ENCODE measurements at regions not wholly inside any gene's neighbourhood (a gene's known extent, or its start where the extent isn't known, plus 50 kb on each side); places are given as distances from the start of the nearest gene placed in this dataset.

GRCh38 chr9:23194281-23194680 is 631.8 kb downstream of the ELAVL2 start:
- Histone ChIP-seq H3K4me1 (no peaks in the 10 kb centered on the region), H3K4me3 (no peak overlapping the region), H3K36me3 (no peaks in the 10 kb centered on the region), H3K9me3 (no peaks in the 10 kb centered on the region), H3K27ac (no peak overlapping the region), H3K27me3 (no peaks in the 10 kb centered on the region)
- ATAC-seq (no peak), DNase-seq (no peak)
- in situ Hi-C loops (cut with MboI; ENCODE audit: low sequenced_read_pairs in 4 of 4) (no loop called here), intact Hi-C loops (cut with DNase I; ENCODE audit: low total_unique reads) (no loop called here)
- no peak for TF ChIP-seq POLR2A (IDR thresholded peaks at IDR 0.05)
- TF ChIP-seq, protein P1, sequence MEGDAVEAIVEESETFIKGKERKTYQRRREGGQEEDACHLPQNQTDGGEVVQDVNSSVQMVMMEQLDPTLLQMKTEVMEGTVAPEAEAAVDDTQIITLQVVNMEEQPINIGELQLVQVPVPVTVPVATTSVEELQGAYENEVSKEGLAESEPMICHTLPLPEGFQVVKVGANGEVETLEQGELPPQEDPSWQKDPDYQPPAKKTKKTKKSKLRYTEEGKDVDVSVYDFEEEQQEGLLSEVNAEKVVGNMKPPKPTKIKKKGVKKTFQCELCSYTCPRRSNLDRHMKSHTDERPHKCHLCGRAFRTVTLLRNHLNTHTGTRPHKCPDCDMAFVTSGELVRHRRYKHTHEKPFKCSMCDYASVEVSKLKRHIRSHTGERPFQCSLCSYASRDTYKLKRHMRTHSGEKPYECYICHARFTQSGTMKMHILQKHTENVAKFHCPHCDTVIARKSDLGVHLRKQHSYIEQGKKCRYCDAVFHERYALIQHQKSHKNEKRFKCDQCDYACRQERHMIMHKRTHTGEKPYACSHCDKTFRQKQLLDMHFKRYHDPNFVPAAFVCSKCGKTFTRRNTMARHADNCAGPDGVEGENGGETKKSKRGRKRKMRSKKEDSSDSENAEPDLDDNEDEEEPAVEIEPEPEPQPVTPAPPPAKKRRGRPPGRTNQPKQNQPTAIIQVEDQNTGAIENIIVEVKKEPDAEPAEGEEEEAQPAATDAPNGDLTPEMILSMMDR (IDR thresholded peaks at IDR 0.05 in 4 of 5, conservative IDR thresholded peaks at IDR 0.05 in 1 of 5): no peak

- no peaks in the 10 kb centered on the region for H3K9me3 ChIP-seq
- no peak overlapping the region for H3K27ac ChIP-seq
- intact Hi-C loops (cut with DNase I; ENCODE audit: low total_unique reads): no loop called here
- no peak overlapping the region for H3K4me3 ChIP-seq
- no peaks in the 10 kb centered on the region for H3K27me3 ChIP-seq
- in situ Hi-C loops (cut with MboI; ENCODE audit: low sequenced_read_pairs in 4 of 4): no loop called here
- TF ChIP-seq, protein P1 (IDR thresholded peaks at IDR 0.05 in 4 of 5, conservative IDR thresholded peaks at IDR 0.05 in 1 of 5): no peak
- no peak for TF ChIP-seq POLR2A (IDR thresholded peaks at IDR 0.05)
- DNase-seq (no peak), ATAC-seq (no peak)
- no peaks in the 10 kb centered on the region for H3K36me3 ChIP-seq
- H3K4me1 ChIP-seq: no peaks in the 10 kb centered on the region
Measured at GRCh38 chr9:23215688-23216087, 610.4 kb downstream of the ELAVL2 start.

DNA sequence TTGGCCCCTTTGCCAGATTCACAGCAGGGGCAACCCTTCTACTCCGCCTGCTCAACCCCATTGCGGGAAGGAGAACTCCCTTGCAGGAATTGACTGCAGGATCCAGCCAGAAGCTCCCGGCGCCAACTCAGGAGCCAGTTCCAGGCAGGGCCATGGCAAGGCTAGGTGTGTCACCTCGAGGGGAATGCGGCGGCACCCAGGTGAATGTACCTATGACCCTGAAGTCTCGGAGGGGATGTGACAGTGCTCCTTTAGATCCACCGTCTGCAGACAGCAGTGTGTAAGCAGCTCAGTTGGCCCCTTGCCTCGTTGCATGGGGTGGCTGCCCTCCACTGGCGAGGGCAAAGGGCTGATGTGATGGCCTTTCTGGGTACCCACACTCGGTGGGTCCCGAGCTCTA is 606.6 kb downstream of the ELAVL2 start:
- TF ChIP-seq, protein P1 (IDR thresholded peaks at IDR 0.05 in 4 of 5, conservative IDR thresholded peaks at IDR 0.05 in 1 of 5): no peak
- TF ChIP-seq POLR2A (IDR thresholded peaks at IDR 0.05): no peak
- Histone ChIP-seq H3K27ac (no peak overlapping the region), H3K36me3 (no peaks in the 10 kb centered on the region), H3K9me3 (no peaks in the 10 kb centered on the region), H3K4me1 (no peaks in the 10 kb centered on the region), H3K4me3 (no peak overlapping the region), H3K27me3 (no peaks in the 10 kb centered on the region)
- in situ Hi-C loops (cut with MboI; ENCODE audit: low sequenced_read_pairs in 4 of 4): no loop called here
- DNase-seq (no peak), ATAC-seq (no peak)
- intact Hi-C loops (cut with DNase I; ENCODE audit: low total_unique reads): no loop called here

DNA sequence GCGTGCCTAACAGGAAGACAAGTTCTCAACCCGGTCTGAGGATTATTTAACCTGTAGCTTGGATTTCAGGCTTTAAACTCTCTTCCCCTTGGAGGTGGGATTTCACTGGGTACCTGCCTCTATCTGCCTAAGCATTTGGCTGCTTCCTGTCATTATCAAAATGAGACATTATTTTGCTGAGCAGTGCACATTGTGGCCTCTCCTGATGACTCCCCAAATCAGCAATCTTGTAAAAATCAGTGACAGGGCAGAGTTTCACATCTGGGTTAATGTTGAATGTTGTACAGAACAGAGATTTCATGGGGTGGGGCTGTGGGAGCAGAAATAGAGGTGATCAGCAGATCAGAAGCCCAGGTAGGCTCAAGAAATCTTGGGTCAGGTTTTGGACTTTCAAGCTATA is 605.9 kb downstream of the ELAVL2 start:
- intact Hi-C loops (cut with DNase I; ENCODE audit: low total_unique reads) (no loop called here), in situ Hi-C loops (cut with MboI; ENCODE audit: low sequenced_read_pairs in 4 of 4) (no loop called here)
- Histone ChIP-seq H3K9me3 (no peaks in the 10 kb centered on the region), H3K36me3 (no peaks in the 10 kb centered on the region), H3K27me3 (no peaks in the 10 kb centered on the region), H3K4me3 (no peak overlapping the region), H3K27ac (no peak overlapping the region), H3K4me1 (no peaks in the 10 kb centered on the region)
- TF ChIP-seq, protein P1 (IDR thresholded peaks at IDR 0.05 in 4 of 5, conservative IDR thresholded peaks at IDR 0.05 in 1 of 5): no peak
- no peak for TF ChIP-seq POLR2A (IDR thresholded peaks at IDR 0.05)
- no peak for ATAC-seq
- no peak for DNase-seq

GRCh38 chr9:23220957-23221356 is 605.1 kb downstream of the ELAVL2 start:
- in situ Hi-C loops (cut with MboI; ENCODE audit: low sequenced_read_pairs in 4 of 4): no loop called here
- intact Hi-C loops (cut with DNase I; ENCODE audit: low total_unique reads): no loop called here

More at GRCh38 chr9:23220957-23221356, 605.1 kb downstream of the ELAVL2 start:
- Histone ChIP-seq H3K27me3 (no peaks in the 10 kb centered on the region), H3K9me3 (no peaks in the 10 kb centered on the region), H3K27ac (no peak overlapping the region), H3K4me1 (no peaks in the 10 kb centered on the region), H3K36me3 (no peaks in the 10 kb centered on the region), H3K4me3 (no peak overlapping the region)
- TF ChIP-seq POLR2A (IDR thresholded peaks at IDR 0.05): no peak
- TF ChIP-seq, protein P1 (IDR thresholded peaks at IDR 0.05 in 4 of 5, conservative IDR thresholded peaks at IDR 0.05 in 1 of 5): no peak
- no peak for DNase-seq
- no peak for ATAC-seq

All from gastrocnemius medialis (tissue), 4 donors.